Skeletal muscle tissue (tissue), 3 donors: ENCODE measurements at regions not wholly inside any gene's neighbourhood (a gene's known extent, or its start where the extent isn't known, plus 50 kb on each side); places are given as distances from the start of the nearest gene placed in this dataset.

Source experiments
- H3K27ac ChIP-seq: one replicate; pipeline ENCODE4 v1.7.0; 2013; ENCODE audit warnings: mild to moderate bottlenecking, low read depth, low read length, inconsistent platforms
- H3K27me3 ChIP-seq, 3 donors: one replicate each; pipeline ENCODE4 v1.7.0; 2013; ENCODE audit warnings: low read length in 3 of 3; ENCODE audit not compliant: control insufficient read depth in 3 of 3, insufficient read depth in 3 of 3
- H3K36me3 ChIP-seq, 3 donors: one replicate each; pipeline ENCODE4 v1.7.0; 2013; ENCODE audit warnings: low read length in 3 of 3; ENCODE audit not compliant: control insufficient read depth in 3 of 3, insufficient read depth in 3 of 3
- H3K4me1 ChIP-seq, 3 donors: one replicate each; pipeline ENCODE4 v1.7.0; 2013; ENCODE audit warnings: low read length in 3 of 3, mild to moderate bottlenecking in 3 of 3; ENCODE audit not compliant: control insufficient read depth in 3 of 3, insufficient read depth in 3 of 3
- H3K4me3 ChIP-seq, 3 donors: one replicate each; pipeline ENCODE4 v1.7.0; 2013; ENCODE audit warnings: low read length in 3 of 3
- H3K9ac ChIP-seq, 3 donors: one replicate each; pipeline ENCODE4 v1.7.0; 2013; ENCODE audit warnings: low read length in 3 of 3, mild to moderate bottlenecking in 3 of 3, moderate library complexity in 2 of 3, low read depth in 1 of 3
- H3K9me3 ChIP-seq, 3 donors: one replicate each; pipeline ENCODE4 v1.7.0; 2013; ENCODE audit warnings: low read length in 3 of 3; ENCODE audit not compliant: control insufficient read depth in 3 of 3
- donor health status: Osteomylitis.

DNA sequence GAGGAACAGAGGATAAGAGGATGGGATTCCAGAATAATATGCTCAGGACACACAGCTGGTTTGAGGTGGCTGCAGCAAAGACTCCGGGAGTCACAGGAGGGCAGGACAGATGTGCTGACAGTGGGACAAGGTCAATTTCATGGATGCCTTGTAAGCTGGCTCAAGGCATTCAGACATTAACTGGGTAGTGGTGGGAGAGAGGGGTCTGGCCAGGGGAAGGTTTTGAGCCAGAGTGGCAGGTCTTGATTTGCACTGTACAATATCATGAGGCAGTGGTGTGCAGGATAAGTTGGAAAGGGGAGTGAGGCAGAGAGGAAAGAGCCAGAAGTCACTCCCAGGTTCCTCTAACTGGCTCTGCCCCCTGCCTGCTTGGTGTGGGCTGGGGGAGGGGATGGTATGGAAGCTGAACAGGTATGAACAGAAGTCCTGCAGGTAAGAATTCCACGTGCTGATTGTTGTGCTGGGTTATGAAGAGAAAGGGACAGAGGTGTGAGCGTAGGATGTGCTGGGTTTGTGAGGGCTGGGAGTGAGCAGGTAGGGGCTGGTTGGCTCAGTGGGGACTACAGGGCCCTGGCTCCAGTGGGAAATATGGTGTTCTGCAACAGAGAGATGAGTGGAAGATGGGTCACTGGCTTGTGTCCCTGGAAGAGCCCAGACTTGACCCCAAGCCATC is 141.7 kb upstream of the COPS8 start:
- no peaks in the 10 kb centered on the region for H3K9me3 ChIP-seq
- H3K36me3 ChIP-seq: no peaks in the 10 kb centered on the region
- no peak overlapping the region for H3K4me3 ChIP-seq
- H3K9ac ChIP-seq: no peak overlapping the region
- H3K27me3 ChIP-seq: no peaks in the 10 kb centered on the region
- no peaks in the 10 kb centered on the region for H3K4me1 ChIP-seq
- H3K27ac ChIP-seq: no peak overlapping the region

DNA sequence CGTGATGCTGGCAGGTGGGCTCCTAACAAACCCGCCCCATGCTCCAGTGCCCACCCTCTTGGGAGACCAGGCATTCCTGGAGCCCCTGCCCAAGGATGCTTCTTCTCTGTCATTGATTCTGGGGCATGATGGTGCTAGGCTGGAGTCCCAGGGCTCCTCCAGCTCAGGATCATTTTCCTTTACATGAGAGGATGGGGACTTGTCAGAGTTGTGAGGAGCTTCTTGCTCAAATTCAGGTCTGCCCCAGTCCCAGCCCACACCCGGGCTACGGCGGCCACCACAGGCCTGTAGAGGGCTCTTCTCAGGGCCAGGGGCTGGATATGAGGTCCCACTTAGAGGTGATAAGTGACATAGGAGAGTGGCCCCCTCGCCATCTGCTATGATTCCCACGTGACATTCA is 141.1 kb upstream of the COPS8 start:
- no peaks in the 10 kb centered on the region for H3K9me3 ChIP-seq
- no peaks in the 10 kb centered on the region for H3K36me3 ChIP-seq
- no peak overlapping the region for H3K9ac ChIP-seq
- no peaks in the 10 kb centered on the region for H3K27me3 ChIP-seq
- no peaks in the 10 kb centered on the region for H3K4me1 ChIP-seq
- H3K4me3 ChIP-seq: no peak overlapping the region
- no peak overlapping the region for H3K27ac ChIP-seq

- no peak overlapping the region for H3K9ac ChIP-seq
- H3K27me3 ChIP-seq: no peaks in the 10 kb centered on the region
These were observed 140.2 kb upstream of the COPS8 start for GRCh38 chr2:236945431-236946016.

DNA sequence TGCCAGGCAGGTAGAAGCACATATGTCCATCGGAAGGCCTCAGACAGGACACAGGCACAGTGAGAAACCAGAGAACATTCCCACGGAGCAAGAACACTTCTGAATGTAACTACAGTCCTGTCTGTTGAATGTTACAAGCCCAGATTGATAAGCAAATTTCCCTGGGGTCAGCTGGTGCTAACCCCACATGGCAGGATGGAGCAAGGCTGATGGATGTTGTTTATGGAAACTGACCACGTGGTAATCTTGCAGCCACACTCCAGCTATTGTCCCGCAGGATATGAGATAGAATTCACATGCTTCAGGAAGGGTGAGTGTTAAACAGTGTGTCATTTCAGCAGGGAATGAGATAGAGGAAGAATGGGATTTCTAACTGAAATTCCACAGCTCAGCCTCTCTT is 138.8 kb upstream of the COPS8 start:
- Histone ChIP-seq H3K27ac (no peak overlapping the region), H3K9ac (no peak overlapping the region), H3K27me3 (no peaks in the 10 kb centered on the region), H3K9me3 (no peaks in the 10 kb centered on the region), H3K36me3 (no peaks in the 10 kb centered on the region), H3K4me3 (no peak overlapping the region), H3K4me1 (no peaks in the 10 kb centered on the region)

More at GRCh38 chr2:236945431-236946016, 140.2 kb upstream of the COPS8 start:
- no peaks in the 10 kb centered on the region for H3K9me3 ChIP-seq
- H3K36me3 ChIP-seq: no peaks in the 10 kb centered on the region
- no peak overlapping the region for H3K27ac ChIP-seq
- H3K4me3 ChIP-seq: no peak overlapping the region
- no peaks in the 10 kb centered on the region for H3K4me1 ChIP-seq

GRCh38 chr2:236947294-236947693 is 138.4 kb upstream of the COPS8 start:
- Histone ChIP-seq H3K27me3 (no peaks in the 10 kb centered on the region), H3K9me3 (no peaks in the 10 kb centered on the region), H3K27ac (no peak overlapping the region), H3K36me3 (no peaks in the 10 kb centered on the region), H3K9ac (no peak overlapping the region), H3K4me1 (no peaks in the 10 kb centered on the region), H3K4me3 (no peak overlapping the region)

GRCh38 chr2:236947896-236948295 is 137.8 kb upstream of the COPS8 start:
- Histone ChIP-seq H3K36me3 (no peaks in the 10 kb centered on the region), H3K4me3 (no peak overlapping the region), H3K27me3 (no peaks in the 10 kb centered on the region), H3K9me3 (no peaks in the 10 kb centered on the region), H3K4me1 (no peaks in the 10 kb centered on the region), H3K27ac (no peak overlapping the region), H3K9ac (no peak overlapping the region)

DNA sequence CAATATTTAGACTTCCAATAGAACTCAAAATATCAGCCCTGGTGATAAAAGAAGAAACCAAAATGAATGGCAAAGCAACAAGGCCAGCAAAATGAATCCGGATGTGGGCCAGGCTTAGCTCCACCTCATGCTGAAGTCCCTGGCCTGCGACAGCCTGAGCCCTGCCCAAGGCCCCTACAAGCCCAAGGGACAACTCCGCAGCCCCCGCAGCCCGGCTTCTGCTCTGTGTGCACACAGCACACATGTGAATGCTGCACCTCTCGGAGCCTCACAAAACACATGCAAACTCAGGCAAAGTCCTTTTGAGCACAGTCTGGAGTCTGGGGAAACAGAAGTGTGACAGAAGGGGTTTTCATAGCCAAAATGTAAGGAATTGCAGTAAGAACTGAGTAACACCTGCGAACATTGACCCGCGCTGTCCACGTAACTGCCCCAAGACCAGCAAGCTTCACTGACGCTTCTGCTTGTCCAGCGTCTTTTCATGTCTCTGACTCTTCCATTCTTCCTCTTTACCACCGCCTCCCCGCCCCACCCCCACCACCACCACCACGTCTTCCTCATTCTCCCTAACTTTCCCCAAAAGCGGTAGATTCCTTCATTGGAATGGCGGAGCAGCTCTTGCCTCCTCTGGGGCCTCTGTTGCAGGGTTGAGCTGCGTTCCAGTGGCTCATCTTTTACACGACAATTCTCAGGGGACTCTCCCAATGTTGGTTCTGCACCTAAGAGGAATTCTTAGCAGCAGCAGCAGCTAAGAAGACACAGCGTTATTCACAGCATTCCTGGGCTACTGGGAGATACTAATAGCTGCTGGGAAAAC is 136.4 kb upstream of the COPS8 start:
- H3K4me3 ChIP-seq: no peak overlapping the region
- no peaks in the 10 kb centered on the region for H3K4me1 ChIP-seq
- H3K36me3 ChIP-seq: no peaks in the 10 kb centered on the region
- H3K27ac ChIP-seq: no peak overlapping the region
- no peaks in the 10 kb centered on the region for H3K27me3 ChIP-seq
- H3K9me3 ChIP-seq: no peaks in the 10 kb centered on the region
- H3K9ac ChIP-seq: no peak overlapping the region

- peaks cover 0 to 4% (median 2%) of the 10 kb centered on the region in 3 donors for H3K4me1 ChIP-seq
- no peak overlapping the region for H3K4me3 ChIP-seq
- no peaks in the 10 kb centered on the region for H3K36me3 ChIP-seq
- H3K27ac ChIP-seq: no peak overlapping the region
- H3K9ac ChIP-seq: no peak overlapping the region
- H3K9me3 ChIP-seq: no peaks in the 10 kb centered on the region
- no peaks in the 10 kb centered on the region for H3K27me3 ChIP-seq
These were observed 133.7 kb upstream of the COPS8 start for GRCh38 chr2:236951830-236952475.

DNA sequence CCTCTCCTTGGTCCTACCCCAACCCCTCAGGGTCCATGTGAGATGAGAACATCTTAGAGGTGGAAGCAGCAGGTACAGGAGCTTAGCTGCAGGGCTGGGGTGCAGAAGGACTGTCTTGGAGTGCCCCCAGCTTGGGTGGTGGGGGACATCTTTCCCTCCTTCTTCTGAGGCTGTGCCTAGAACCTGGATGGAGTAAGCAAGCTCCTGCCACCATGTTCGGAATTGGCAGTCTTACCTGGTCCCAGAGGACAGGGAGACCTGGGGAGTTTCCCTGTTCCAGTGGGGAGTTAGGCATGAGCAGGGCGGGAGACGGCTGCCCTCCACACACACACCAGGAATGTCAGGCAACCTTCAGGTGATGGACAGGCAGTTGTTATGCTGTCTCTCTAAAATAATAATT is 131.0 kb upstream of the COPS8 start:
- Histone ChIP-seq H3K9ac (no peak overlapping the region), H3K9me3 (no peaks in the 10 kb centered on the region), H3K27ac (no peak overlapping the region), H3K27me3 (no peaks in the 10 kb centered on the region), H3K4me3 (no peak overlapping the region), H3K4me1 (peaks cover 0 to 4% (median 2%) of the 10 kb centered on the region in 3 donors), H3K36me3 (no peaks in the 10 kb centered on the region)
